ENCODE measurements at regions not wholly inside any gene's neighbourhood (a gene's known extent, or its start where the extent isn't known, plus 50 kb on each side); places are given as distances from the start of the nearest gene placed in this dataset.
A peak's percentile ranks its signal among the peaks of the same experiment; 100 is the strongest.

DNA sequence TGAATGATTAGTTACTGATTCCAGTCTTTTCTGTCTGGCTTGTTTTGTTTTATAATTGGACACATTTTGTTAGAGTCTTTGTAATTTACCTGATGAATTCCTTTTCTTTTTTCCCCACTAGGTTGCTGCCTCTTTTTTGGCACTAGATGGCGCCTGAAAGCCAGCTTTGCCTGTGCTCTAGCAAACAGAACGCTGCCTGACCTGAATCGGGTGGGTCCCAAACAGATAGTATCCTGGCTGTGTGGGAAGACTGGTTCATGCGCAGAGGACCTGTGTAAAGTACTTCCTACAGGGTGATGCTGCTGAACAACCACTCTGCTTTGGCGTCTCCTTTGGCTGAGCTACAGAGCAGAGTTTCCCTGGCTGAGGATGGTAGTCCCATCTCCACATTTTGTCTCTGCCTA is 288.2 kb downstream of the IKZF2 start:
- Mint-ChIP-seq H3K36me3 (ENCODE audit: insufficient read depth) (peaks cover 9% of the 10 kb centered on the region), H3K9me3 (ENCODE audit: low read depth) (peaks cover 32% of the 10 kb centered on the region), H3K27ac (no peak overlapping the region), H3K4me1 (ENCODE audit: low read depth) (no peaks in the 10 kb centered on the region), H3K4me3 (ENCODE audit: low read depth) (no peak overlapping the region), H3K27me3 (no peaks in the 10 kb centered on the region)
- no peak for DNase-seq (ENCODE audit: low spot score, unreplicated experiment)
- TF ChIP-seq, protein P1, sequence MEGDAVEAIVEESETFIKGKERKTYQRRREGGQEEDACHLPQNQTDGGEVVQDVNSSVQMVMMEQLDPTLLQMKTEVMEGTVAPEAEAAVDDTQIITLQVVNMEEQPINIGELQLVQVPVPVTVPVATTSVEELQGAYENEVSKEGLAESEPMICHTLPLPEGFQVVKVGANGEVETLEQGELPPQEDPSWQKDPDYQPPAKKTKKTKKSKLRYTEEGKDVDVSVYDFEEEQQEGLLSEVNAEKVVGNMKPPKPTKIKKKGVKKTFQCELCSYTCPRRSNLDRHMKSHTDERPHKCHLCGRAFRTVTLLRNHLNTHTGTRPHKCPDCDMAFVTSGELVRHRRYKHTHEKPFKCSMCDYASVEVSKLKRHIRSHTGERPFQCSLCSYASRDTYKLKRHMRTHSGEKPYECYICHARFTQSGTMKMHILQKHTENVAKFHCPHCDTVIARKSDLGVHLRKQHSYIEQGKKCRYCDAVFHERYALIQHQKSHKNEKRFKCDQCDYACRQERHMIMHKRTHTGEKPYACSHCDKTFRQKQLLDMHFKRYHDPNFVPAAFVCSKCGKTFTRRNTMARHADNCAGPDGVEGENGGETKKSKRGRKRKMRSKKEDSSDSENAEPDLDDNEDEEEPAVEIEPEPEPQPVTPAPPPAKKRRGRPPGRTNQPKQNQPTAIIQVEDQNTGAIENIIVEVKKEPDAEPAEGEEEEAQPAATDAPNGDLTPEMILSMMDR (IDR thresholded peaks at IDR 0.05; ENCODE audit: unreplicated experiment) = peak; percentile 50

DNA sequence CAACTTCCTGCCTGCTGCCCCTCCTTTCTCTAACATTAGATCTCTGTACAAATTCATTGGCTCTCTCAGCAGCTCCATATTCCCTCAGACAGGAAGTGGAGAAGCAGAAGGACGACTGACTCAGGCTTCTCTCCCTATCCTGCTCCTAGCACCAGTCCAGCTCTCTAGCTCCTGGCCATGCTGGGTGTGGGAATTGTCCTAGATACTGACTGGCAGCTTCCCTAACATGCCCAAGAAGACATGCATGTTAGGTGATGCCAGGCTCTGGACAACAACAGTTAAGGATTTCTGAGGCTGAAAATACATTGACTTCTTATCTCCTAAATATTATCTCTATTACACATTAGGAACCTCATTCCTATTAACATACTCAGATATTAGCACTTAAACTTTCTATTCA is 292.9 kb downstream of the IKZF2 start:
- H3K27ac Mint-ChIP-seq = no peak overlapping the region
- no peak for DNase-seq (ENCODE audit: low spot score, unreplicated experiment)
- no peaks in the 10 kb centered on the region for H3K4me1 Mint-ChIP-seq (ENCODE audit: low read depth)
- TF ChIP-seq, protein P1 (IDR thresholded peaks at IDR 0.05; ENCODE audit: unreplicated experiment) = no peak
- no peaks in the 10 kb centered on the region for H3K27me3 Mint-ChIP-seq
- H3K4me3 Mint-ChIP-seq (ENCODE audit: low read depth) = no peak overlapping the region
- peaks cover 23% of the 10 kb centered on the region for H3K9me3 Mint-ChIP-seq (ENCODE audit: low read depth)
- H3K36me3 Mint-ChIP-seq (ENCODE audit: insufficient read depth) = peaks cover 4% of the 10 kb centered on the region

DNA sequence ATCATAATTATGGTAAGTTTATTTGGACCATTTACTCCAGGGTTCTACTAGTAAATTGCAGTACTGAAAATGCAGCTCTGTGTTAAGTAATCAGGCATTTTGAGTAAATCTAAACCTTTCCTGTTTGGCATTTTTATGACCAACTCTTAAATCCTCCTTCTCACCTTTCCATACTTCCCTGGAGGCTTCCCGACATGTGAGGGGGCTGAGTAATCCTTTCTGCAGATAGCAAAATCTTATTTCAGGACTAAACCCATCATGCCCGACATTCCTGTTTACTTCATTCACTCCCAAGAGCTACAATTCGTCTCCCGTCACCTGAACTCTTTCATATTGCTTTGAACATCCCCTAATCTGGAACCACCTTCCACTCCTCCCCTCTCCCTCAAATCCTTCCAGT is 296.6 kb downstream of the IKZF2 start:
- Mint-ChIP-seq H3K27ac (no peak overlapping the region), H3K4me1 (ENCODE audit: low read depth) (no peaks in the 10 kb centered on the region), H3K27me3 (no peaks in the 10 kb centered on the region), H3K9me3 (ENCODE audit: low read depth) (peaks cover 7% of the 10 kb centered on the region), H3K4me3 (ENCODE audit: low read depth) (no peak overlapping the region), H3K36me3 (ENCODE audit: insufficient read depth) (no peaks in the 10 kb centered on the region)
- TF ChIP-seq, protein P1 (IDR thresholded peaks at IDR 0.05; ENCODE audit: unreplicated experiment) = no peak
- no peak for DNase-seq (ENCODE audit: low spot score, unreplicated experiment)

DNA sequence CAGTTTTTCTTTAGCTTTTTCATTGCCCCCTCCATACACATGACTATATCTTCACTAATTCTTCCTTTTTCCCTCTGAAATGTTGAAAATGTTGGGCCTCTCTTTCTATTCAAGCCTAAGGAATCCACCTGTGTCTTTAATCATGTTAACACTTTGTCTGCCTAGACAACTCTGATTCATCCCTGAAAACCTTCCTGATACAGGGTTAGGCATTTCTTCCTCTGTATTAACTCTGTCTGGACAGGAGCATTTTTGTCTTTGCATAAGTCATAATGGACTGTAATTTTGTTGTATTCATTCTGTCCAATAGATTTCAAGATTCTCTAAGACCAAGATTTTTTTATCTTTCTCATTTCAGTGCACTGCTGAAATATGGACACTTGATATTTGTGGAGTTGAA is 297.3 kb downstream of the IKZF2 start:
- Mint-ChIP-seq H3K27ac (no peak overlapping the region), H3K4me1 (ENCODE audit: low read depth) (no peaks in the 10 kb centered on the region), H3K9me3 (ENCODE audit: low read depth) (peaks cover 4% of the 10 kb centered on the region), H3K27me3 (no peaks in the 10 kb centered on the region), H3K4me3 (ENCODE audit: low read depth) (no peak overlapping the region), H3K36me3 (ENCODE audit: insufficient read depth) (no peaks in the 10 kb centered on the region)
- TF ChIP-seq, protein P1 (IDR thresholded peaks at IDR 0.05; ENCODE audit: unreplicated experiment) = no peak
- DNase-seq (ENCODE audit: low spot score, unreplicated experiment) = no peak

DNA sequence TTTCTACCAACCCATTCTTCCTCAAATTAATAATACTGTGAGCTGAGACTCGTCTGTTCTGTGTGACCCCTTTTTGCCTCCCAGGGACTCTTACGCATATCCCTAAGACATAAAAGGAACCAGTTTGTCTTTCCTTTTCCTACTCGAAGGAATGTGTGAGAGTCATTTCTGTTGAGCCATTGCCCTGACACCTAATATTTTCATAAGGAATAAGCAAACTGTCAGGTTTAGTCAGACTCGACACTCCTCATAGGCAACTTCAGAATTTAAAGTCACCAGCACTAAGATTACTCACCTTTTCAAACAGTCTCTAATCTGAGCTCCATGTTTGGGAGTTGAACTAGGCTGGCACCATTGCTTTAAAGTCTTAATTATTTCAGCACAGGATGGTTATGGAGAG is 305.5 kb downstream of the IKZF2 start:
- H3K27ac Mint-ChIP-seq = no peak overlapping the region
- no peaks in the 10 kb centered on the region for H3K4me1 Mint-ChIP-seq (ENCODE audit: low read depth)
- H3K4me3 Mint-ChIP-seq (ENCODE audit: low read depth) = no peak overlapping the region
- DNase-seq (ENCODE audit: low spot score, unreplicated experiment) = no peak
- H3K9me3 Mint-ChIP-seq (ENCODE audit: low read depth) = no peaks in the 10 kb centered on the region
- H3K36me3 Mint-ChIP-seq (ENCODE audit: insufficient read depth) = no peaks in the 10 kb centered on the region
- TF ChIP-seq, protein P1 (IDR thresholded peaks at IDR 0.05; ENCODE audit: unreplicated experiment) = no peak
- no peaks in the 10 kb centered on the region for H3K27me3 Mint-ChIP-seq

All from progenitor cell of endocrine pancreas (in vitro differentiated cells).